Mammary epithelial cell (primary cell): ENCODE measurements at regions not wholly inside any gene's neighbourhood (a gene's known extent, or its start where the extent isn't known, plus 50 kb on each side); places are given as distances from the start of the nearest gene placed in this dataset.

Experiments
- EZH2 ChIP-seq: IDR thresholded peaks from 2 replicates; pipeline ENCODE4 v1.6.1; 2012; ENCODE audit warnings: low read length, inconsistent platforms, borderline replicate concordance
- TF ChIP-seq, protein P1 (sequence below), 2 donors: IDR thresholded peaks in 1 of 2; conservative IDR thresholded peaks in 1 of 2; 2 replicates each; pipeline ENCODE4 v1.5.1; 2011 to 2012; ENCODE audit warnings: inconsistent platforms in 2 of 2, low read length in 2 of 2, mild to moderate bottlenecking in 2 of 2, control low read depth in 1 of 2, low read depth in 1 of 2; ENCODE audit not compliant: insufficient read depth in 1 of 2; ENCODE audit errors: extremely low read depth in 1 of 2

DNA sequence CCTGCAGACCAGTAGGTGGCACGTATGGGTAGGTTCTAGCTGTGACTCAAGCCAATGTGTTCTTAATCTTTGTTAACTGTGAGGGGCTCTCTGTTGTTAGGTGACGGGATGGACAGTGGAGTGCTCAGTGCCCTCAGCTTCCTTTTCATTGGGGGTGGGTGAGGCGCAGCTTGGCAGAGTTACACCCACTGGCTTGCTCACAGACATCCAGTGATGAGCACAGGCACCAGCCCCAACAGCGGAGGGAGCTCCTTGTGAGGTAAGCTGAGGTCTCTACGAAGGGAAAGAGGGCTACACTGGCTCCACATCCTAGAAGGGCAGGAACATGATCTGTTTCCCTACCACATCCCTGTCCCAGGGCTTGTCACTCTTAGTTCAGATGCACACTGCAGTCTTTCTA is 871.3 kb downstream of the LRRIQ3 start:
- TF ChIP-seq, protein P1, sequence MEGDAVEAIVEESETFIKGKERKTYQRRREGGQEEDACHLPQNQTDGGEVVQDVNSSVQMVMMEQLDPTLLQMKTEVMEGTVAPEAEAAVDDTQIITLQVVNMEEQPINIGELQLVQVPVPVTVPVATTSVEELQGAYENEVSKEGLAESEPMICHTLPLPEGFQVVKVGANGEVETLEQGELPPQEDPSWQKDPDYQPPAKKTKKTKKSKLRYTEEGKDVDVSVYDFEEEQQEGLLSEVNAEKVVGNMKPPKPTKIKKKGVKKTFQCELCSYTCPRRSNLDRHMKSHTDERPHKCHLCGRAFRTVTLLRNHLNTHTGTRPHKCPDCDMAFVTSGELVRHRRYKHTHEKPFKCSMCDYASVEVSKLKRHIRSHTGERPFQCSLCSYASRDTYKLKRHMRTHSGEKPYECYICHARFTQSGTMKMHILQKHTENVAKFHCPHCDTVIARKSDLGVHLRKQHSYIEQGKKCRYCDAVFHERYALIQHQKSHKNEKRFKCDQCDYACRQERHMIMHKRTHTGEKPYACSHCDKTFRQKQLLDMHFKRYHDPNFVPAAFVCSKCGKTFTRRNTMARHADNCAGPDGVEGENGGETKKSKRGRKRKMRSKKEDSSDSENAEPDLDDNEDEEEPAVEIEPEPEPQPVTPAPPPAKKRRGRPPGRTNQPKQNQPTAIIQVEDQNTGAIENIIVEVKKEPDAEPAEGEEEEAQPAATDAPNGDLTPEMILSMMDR (conservative IDR thresholded peaks at IDR 0.05 in 1 of 2, IDR thresholded peaks at IDR 0.05 in 1 of 2; ENCODE audit: extremely low read depth in 1 of 2, insufficient read depth in 1 of 2, low read depth in 1 of 2, low read length in 2 of 2), result no peak
- TF ChIP-seq EZH2, result no peak
